GM21723 (cell line): ENCODE measurements at regions not wholly inside any gene's neighbourhood (a gene's known extent, or its start where the extent isn't known, plus 50 kb on each side); places are given as distances from the start of the nearest gene placed in this dataset.

ENCODE experiments used
- ATAC-seq: cut with Tn5 transposase; IDR thresholded peaks from one replicate; pipeline ENCODE4 v1.9.1; 2021; ENCODE audit warnings: mild to moderate bottlenecking, moderate library complexity; ENCODE audit not compliant: unreplicated experiment

DNA sequence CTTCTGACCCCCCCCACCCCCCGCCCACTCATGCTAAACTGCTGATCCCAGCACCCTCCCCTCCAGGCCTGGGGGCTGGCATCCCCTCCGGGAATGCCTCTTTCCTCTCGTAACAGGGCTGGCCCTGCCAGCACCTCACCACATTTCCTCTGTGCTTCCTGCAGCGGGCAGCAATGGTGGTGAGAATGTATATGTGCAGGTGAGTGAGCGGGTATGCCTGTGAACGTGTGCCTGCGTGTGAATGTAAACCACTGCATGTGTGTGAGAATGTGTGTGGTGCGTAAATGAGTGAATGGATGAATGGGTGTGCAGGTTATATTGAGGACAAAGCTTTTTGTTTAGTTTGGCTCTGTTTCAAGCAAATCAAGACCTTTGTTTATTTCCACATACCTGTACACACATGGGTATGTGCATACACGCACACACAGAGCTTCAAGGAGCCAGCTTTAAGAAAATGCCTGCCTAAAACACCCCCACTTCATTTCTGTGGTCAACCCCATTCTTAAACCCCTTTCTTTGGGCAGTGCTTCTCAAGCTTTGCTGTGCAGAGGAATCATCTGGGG, 95.7 kb upstream of the SHB start:
- no peak for ATAC-seq

DNA sequence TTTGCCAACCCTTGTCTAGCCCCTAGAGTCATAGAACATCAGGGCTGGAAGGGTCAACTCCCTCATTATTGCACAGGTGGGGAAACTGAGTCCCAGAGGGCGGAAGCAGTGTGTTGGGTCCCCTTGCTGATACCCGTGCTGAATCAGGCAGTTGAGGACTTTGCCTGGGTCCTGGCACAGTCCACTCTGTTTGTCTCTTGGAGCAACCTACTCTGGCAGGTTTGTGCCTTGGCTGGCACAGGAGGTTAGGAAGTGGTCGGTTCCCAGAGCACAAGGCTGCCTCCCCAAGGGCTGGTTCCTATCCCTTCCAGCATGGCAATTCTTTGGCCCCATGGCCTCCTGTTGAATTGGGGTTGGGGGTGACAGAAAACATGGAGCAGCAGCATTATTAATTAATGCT, 94.5 kb upstream of the SHB start:
- ATAC-seq, result no peak

DNA sequence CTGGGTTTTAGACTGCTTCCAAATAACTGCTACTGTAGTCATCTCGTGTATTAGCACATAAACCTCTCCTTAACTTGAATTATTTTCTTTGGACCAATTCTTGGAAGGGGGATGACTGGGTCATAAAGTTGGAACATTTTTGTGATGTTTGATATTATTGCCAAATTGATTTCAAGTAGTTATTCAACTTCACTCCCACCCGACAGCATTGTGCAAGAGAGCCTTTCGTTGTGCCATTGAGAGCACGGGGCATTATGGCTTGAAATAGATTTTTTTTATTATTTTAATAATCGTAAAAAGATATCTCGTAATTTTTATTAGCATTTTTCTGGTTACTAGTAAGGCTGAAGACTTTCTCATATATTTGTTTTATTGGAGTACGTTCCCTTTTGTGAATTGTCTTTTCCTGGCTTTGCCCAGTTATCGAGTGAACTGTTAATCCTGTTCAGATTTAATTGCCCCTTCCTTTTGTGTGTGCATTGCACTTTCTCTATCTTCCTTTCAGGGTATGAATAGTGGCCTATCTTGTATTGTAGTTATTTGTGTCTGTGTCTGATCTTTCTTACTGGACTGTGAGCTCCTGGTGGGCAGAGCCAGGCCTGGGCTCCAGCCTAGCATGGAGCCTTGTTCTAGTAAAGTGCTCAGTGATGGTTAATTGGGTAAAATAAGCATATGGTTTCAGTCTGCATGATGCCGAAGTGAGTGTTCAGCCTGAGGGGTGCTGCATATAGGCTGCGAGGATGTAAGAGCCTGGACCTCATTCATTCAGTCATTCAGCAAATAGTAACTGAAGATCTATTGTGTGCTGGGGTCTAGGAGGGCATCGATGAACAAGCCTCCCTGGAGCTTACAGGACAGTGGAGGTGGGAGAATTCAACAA, 93.5 kb upstream of the SHB start:
- no peak for ATAC-seq

DNA sequence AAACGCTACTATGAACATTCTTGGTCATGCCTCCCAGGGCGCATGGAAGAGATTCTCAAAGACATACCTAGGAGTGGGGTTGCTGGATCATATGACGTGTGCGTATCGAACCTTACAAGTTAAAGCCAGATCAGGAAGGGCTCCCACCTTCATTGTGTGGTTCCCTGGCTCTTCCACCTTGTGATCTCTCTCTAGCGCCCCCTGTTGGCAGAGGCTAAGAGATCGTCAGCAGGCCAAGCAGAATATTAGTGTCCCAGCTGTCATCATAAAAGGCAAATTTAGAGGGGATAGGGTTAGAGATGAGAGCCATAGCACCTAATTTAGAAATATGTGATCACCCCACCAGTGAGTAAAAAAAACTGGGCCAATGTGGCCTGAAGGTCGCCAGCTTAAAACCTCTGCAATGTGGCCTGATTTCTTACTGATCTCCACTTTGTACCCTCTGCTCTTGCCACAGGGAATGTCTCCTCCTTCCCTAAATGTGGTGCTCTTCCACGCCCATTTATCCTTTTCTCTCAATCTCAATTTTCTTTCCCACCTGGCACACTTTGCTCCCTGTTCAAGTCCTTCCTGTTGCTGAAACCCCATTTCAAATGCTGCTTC, 91.7 kb upstream of the SHB start:
- no peak for ATAC-seq

DNA sequence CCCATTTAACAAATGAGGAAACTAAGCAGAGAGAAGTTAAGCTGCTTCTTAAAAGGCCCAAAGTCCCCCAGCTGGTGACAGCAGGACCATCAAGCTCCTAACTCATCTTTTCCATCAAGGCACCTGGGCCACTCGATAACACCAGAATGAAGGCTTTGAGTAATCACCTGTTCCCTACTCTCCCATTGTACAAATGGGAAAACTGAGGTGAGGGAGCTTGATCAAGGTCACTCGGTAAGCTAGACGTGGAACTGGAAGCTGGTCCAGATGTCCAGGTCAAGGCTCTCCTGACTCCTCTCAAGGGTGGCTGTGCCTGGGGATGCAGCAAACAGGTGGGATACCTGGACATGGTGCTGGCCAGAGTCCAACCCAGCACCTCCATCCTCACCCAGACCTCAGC, 90.6 kb upstream of the SHB start:
- ATAC-seq, result no peak

DNA sequence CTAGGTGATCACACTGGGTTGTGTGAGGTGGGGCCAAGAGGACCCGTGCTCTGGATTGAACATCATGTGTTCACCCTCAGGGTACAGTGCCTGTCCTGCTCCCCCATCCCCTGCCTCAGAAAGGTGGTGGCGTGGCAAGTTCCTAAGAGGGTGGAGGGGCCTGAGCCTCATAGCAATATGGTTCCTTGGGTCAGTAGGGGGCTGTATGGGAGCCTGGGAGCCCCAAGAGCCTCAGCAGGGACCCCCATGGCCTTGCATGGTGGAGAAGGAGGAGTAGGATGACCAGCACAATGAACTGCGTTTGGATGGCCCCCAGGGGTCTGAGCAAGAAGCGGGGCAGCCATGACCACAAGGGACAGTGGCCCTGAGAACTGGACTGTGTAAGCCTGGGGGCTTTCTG, 89.6 kb upstream of the SHB start:
- no peak for ATAC-seq

DNA sequence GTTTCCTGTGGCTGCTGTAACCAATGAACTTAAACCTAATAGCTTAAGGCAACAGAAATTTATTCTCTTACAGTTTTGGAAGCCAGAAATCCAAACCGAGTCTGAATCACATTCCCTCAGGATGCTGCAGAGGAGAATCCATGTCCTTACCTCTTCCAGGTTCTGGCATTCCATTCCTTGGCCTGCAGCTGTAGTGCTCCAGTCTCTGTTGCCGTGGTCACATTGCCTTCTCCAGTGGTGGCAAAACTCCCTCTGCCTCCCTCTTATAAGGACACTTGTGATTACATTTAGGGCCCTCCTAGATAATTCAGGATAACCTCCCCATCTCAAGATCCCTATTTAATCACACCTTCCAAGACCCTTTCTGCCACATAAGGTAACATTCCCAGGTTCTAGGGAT, 88.7 kb upstream of the SHB start:
- no peak for ATAC-seq

DNA sequence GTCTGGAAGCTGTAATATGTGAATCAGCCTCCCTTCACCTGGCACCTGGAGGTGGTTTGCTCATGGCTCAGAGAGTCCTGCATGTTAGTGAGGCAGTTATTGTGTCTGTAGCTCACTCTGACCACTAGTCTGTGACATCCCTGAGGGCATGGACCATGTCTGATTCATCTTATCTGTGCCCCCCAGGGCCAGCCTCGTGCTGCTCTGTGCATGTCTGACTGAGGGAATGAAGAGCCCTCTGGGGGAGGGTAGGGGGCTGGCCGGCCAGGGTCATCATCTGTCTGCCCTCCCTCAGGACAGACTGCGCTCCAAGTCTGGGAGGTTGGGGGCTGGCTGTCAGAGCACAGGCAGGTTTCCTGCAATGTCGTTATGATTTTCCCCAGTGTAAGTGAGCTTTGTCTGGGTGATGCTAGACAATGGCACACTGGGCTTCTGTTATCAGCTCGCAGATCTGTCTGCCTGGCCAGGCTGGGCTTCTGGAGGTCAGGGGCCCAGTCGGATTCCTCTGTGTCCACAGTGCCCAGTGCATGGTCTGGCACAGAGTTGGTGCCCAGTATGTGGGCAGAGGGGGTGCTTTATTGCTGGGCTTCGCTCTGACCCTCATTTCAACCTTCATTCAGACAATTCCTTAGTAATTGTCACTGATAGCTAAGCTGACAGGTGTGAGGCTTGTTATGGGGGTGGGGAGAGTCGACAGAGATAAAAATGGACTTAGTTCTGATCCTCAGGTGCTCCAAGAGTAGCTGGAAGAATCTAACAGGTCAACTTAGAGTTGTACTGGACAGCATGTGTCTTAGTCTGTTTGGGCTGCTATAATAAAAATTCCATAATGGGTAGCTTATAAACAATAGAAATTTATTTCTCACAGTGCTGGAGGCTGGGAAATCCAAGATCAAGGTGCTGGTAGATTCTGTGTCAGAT, 85.7 kb upstream of the SHB start:
- ATAC-seq, result no peak

DNA sequence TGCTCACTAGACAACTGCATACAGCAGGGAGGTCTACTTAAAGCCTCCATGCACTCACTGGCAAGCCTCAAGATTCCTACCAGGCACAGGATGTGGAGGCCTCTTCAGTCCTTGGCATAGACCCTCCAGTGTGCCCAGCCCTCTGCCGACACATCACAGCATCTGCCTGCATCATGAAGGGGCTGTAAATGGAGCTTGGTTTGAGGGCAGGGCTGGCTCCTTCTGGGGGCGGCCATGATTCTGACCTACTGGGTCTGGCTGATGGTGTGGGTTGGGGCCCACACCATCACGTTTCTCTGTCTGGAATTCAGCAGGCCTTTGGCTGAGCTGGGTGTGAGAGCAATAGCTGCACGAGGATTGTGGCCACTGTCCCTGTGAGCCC, 84.9 kb upstream of the SHB start:
- ATAC-seq, result no peak

DNA sequence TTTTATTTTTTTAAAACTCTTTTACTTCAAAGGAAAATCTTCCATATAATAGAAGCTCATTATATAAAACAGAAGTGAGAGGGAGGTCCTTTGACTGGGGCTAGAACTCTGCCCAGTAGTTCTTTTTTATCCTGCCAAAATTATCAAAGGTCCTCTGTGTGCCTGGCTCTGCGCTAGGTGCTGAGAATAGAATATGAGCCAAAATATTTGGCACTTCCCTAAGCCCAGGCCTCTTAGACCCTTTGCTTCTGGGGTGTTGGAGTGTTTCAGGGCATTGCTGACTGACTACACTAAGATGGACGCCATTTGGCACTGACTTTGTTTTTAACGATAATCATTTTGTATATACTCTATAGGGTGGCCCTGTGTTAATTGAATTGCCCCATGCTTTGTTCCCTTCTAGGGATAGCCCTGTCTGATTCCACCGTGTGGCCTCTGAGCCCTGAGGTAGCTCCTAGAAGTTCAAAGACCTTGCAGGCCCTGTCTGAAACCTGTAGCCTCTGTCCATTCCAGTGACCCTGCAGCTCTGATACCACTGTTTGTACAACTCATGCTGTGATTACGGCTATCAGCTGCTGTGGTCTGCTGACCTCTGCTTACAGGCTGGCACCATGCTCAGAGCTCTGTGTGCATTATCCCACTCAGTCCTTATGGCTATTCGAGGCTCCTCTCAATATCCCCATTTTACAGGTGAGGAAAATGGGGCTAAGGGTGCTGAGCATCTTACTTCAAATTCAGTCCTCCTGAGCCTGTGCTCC, 84.3 kb upstream of the SHB start:
- ATAC-seq, result no peak

DNA sequence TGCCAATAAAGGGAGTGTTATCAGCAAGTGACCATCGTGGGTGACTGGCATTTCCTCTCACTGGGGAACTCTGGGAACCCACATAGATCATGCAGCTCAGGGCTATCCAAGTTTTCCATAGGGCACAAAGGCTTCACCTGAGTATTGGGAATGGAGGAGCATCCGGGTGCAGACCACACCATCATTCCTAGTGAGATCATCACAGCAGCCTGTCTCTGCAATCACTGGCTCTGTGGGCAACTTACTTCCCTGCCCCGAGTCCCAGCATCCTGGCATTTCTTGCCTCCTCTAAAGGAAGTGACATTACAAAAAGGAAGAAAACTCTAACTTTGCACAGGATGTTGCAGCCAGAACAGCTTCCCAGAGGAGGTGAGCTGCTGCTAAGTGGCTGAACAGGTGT, 80.6 kb upstream of the SHB start:
- ATAC-seq, result no peak

DNA sequence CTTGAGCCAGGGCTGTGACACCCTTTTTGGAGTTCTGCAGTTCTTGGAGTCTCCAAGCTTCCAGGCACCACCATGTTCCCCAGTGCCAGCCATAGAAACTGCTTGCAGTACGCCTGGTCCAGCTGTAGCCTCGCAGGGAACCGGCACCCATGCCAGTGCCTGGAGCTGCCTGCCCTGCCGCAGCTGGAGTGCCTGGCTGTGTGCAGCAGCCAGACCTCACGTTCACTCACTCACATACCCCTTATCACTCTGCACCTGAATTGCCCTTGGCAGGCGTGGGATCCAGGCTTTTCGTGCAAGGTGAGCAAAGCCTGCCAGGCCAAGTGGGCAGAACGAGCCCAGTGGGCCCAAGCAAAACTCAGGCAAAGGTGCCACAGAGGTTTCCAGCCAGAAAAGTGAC, 77.8 kb upstream of the SHB start:
- no peak for ATAC-seq

DNA sequence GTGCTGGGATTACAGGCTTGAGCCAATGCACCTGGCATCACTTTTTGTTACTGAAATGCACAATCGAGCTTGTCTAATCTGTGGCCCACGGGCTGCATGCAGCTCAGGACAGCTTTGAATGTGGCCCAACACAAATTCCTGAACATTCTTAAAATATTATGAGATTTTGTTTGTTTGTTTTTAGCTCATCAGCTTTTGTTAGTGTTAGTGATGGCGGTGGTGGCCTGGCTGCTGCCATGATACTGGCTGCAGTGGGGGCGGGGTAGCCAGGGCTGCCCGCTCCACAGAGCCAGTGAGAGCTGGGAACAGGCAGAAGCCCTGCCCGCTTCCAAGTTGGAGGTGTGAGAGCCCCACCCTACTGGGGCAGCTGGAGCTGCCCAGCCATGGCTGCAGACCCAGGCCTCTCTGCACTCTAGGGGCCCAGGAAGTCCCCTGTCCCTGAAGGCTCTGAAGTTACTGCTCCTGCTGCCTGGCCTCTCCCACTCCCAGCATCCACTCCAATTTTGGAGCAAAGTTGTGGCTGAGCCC, 76.6 kb upstream of the SHB start:
- no peak for ATAC-seq

DNA sequence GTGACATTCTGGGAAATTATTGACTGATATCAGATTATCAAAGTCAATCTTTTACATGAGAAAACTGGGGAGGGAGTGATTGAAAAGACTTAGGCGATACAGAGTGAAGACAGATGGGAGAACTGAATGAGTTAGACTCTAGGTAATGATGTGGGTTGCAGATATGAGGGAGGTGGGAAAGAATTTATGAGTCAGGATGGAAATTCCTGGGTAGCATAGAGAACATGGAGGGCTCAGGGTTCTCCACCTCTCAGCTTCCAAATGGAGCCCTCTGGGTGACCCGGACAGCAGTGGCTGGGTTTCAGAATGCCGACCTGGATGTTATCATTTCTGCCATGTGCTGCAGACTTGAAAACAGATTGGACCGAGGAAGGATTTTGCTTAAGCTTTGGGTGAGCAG, 75.4 kb upstream of the SHB start:
- no peak for ATAC-seq

DNA sequence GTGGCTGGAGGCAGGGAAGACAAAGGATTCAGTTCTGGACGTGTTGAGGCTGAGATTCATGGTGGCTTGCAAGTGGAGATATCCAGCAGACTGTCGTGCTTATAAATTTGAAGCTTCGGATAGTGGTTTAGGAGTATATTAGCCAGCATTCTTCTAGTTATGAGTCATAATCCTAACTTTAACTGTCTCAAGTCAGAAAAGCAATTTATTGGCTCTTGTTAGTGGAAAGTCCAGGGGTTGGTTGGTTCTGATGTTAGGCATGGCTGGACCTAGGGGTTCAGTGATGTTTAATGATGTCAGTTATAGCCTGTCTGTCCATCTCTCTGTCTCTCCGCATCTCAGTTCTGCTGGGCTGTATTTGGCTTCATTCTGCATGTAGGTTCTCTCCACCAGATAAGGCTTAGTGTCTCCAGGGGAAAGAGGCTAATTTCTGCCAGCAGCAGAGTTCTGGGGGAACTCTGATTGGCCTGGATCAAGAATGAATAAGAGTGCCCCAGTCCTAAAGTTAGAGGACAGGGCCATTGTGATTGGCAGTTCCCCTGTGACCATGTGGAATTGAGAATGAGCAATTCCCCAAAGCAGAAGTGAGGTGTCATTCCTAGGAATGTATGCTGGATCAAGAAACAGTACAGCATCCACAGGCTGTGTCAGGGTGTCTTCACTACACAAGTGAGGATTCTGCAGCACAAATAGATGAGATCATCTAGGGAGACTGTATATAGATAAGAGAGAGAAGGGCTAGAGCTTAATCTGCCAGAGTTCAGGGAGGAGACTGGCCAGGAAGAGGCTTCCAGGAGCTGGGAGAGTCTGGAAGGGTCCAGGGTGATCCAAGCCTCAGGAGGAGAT, 72.9 kb upstream of the SHB start:
- ATAC-seq, result no peak

DNA sequence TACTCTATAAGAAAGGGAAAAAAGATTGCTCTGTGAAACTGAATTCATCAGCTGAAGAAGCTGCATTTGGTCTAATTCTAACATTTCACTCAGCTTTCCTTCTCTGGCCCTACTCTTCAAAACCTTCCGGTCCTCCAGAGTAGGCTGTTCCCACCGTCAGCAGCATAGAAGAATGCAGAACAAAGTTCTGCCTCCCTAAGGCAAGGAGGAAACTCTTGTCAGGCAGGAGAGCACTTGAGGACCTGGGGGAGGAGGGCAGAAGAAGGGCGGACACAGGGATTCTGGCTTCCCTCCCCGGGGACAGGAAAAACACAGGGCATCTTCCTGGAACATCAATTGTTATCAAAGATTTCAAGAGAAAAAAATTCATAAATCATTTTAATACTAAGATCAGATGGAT, 69.2 kb upstream of the SHB start:
- no peak for ATAC-seq

DNA sequence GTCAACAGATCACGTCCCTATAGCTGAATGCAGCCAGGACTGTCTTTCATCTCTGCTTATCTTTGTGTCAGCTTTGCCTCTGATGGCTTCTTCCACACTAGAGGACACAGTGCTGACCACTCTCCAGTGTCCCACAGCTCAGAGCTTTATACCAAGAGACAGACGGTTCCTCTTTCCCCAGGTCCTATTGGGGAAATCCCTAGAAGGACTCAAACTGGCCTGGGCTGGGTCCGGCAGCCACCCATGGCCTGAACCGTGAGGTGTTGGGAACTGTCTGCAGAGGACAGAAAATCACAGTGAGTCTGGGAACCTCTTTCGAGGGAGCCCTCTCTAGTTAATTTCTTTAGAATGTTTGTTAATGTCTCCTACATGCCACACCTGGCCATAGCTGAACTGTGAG, 68.3 kb upstream of the SHB start:
- no peak for ATAC-seq

DNA sequence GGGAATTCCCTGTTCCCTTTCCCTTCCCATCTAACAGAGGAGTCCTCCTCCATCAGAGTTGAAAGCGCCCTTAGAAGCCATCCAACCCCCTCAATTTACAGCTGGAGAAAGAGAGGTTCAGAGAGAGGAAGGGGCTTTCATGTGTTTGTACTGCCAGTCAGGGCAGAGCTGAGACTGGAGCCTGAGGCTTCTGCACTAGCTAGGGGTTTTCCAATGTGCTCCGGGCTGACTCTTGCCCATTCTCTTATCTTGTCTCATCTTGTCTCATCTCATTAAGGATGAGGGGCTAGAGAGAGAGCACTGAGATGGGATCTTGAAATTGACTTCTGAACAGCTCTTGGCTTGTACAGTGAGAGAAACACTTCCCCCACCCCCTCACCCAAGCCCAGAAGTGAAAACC, 67.4 kb upstream of the SHB start:
- no peak for ATAC-seq

DNA sequence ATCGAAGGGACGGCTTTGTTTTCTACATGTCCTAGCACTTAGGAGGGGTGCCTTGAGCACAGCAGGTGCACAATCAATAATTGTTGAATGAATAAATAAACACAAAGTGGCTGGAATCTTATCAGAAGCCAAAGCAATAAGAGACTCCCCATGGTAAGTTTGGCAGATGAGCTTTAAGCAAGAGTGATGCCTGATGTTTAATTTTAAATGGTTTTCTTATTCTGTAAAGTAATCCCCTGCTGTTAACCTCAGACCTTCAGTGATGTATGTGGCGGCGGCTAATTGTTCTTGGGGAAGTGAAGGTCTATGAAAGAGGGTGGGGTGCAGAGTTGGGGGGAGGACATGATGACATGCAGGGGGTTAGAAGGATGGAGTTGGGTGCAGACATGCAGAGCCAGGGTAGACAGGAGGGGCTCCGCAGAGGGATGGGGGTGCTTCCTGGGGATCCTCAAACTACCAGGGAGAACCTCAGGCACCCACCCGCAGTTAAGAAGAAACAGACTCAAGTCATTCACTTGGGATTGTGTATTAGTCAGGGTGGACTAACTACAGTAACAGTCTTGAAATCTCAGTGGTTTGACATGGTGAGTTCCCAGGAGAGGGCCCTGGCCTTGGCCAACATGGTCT, 65.7 kb upstream of the SHB start:
- no peak for ATAC-seq
